Activated CD8-positive, alpha-beta T cell treated with anti-CD3 and anti-CD28 coated beads for 36 hours (primary cell): ENCODE measurements at regions not wholly inside any gene's neighbourhood (a gene's known extent, or its start where the extent isn't known, plus 50 kb on each side); places are given as distances from the start of the nearest gene placed in this dataset.

Source experiments
- ATAC-seq: fragments of 200-7000 bp; cut with Tn5 transposase; one replicate; pipeline ENCODE4 v1.10.0; 2021; ENCODE audit warnings: mild to moderate bottlenecking, moderate library complexity
- CTCF ChIA-PET: fragments of 350-600 bp; sonication (Branson Sonifier 250); formaldehyde crosslinking; loops from one replicate; lab custom pipeline; 2021; ENCODE audit warnings: antibody characterized with exemption; lab: Charles Lee
- POLR2A ChIA-PET: fragments of 350-600 bp; sonication (Branson Sonifier 250); formaldehyde crosslinking; loops from one replicate; lab custom pipeline; 2021; ENCODE audit warnings: antibody characterized with exemption; lab: Charles Lee
- DNase-seq: peaks from one replicate; pipeline ENCODE4 v3.0.0-alpha.2; 2020
- H3K27ac Mint-ChIP-seq: one replicate; pipeline ENCODE4 v1.8.0; 2021; ENCODE audit warnings: mild to moderate bottlenecking, mixed read lengths
- H3K27me3 Mint-ChIP-seq: one replicate; pipeline ENCODE4 v1.8.0; 2021; ENCODE audit warnings: mixed read lengths
- H3K36me3 Mint-ChIP-seq: one replicate; pipeline ENCODE4 v1.8.0; 2021; ENCODE audit warnings: low read depth, mixed read lengths
- H3K4me1 Mint-ChIP-seq: one replicate; pipeline ENCODE4 v1.8.0; 2021; ENCODE audit warnings: low read depth, mixed read lengths
- H3K4me3 Mint-ChIP-seq: one replicate; pipeline ENCODE4 v1.8.0; 2021; ENCODE audit warnings: mild to moderate bottlenecking, moderate library complexity, mixed read lengths
- H3K9me3 Mint-ChIP-seq: one replicate; pipeline ENCODE4 v1.8.0; 2021; ENCODE audit warnings: mixed read lengths
- intact Hi-C: fragments of 100-400 bp; cut with micrococcal nuclease; formaldehyde crosslinking; loops from one replicate; pipeline ENCODE4 v1.10.0; 2022
- TF ChIP-seq, protein P1 (sequence below): fragments of 200-600 bp; IDR thresholded peaks from one replicate; pipeline ENCODE4 v1.8.0; 2022; ENCODE audit warnings: antibody characterized with exemption, mild to moderate bottlenecking

GRCh38 chr9:7983490-7983889, 183.9 kb upstream of the DMAC1 start:
- DNase-seq (no peak), ATAC-seq (no peak)
- Mint-ChIP-seq H3K4me1 (peaks cover 38% of the 10 kb centered on the region), H3K4me3 (no peak overlapping the region), H3K27ac (peak overlapping the region; percentile 38), H3K36me3 (no peaks in the 10 kb centered on the region), H3K27me3 (no peaks in the 10 kb centered on the region), H3K9me3 (no peaks in the 10 kb centered on the region)
- POLR2A ChIA-PET = interaction anchor here (0.7 kb wide), 1 partner anchor 440 kb away, joined by 3 read pairs; no protein-coding TSS in a partner anchor
- intact Hi-C loops = no loop called here
- TF ChIP-seq, protein P1, sequence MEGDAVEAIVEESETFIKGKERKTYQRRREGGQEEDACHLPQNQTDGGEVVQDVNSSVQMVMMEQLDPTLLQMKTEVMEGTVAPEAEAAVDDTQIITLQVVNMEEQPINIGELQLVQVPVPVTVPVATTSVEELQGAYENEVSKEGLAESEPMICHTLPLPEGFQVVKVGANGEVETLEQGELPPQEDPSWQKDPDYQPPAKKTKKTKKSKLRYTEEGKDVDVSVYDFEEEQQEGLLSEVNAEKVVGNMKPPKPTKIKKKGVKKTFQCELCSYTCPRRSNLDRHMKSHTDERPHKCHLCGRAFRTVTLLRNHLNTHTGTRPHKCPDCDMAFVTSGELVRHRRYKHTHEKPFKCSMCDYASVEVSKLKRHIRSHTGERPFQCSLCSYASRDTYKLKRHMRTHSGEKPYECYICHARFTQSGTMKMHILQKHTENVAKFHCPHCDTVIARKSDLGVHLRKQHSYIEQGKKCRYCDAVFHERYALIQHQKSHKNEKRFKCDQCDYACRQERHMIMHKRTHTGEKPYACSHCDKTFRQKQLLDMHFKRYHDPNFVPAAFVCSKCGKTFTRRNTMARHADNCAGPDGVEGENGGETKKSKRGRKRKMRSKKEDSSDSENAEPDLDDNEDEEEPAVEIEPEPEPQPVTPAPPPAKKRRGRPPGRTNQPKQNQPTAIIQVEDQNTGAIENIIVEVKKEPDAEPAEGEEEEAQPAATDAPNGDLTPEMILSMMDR = no peak
- CTCF ChIA-PET = no interaction called here

- no peaks in the 10 kb centered on the region for H3K36me3 Mint-ChIP-seq
- H3K9me3 Mint-ChIP-seq = no peaks in the 10 kb centered on the region
- ChIA-PET POLR2A (interaction anchor here (0.7 kb wide), 1 partner anchor 9 kb away, joined by 3 read pairs; no protein-coding TSS in a partner anchor), CTCF (no interaction called here)
- TF ChIP-seq, protein P1 = no peak
- intact Hi-C loops = no loop called here
- no peak overlapping the region for H3K4me3 Mint-ChIP-seq
- H3K27ac Mint-ChIP-seq = peak overlapping the region; percentile 81
- no peaks in the 10 kb centered on the region for H3K27me3 Mint-ChIP-seq
- no peak for DNase-seq
- H3K4me1 Mint-ChIP-seq = peaks cover 42% of the 10 kb centered on the region
- ATAC-seq = peak; percentile 17
Measured at GRCh38 chr9:7982907-7983306, 183.3 kb upstream of the DMAC1 start.

GRCh38 chr9:7980691-7981289, 181.2 kb upstream of the DMAC1 start:
- Mint-ChIP-seq H3K9me3 (no peaks in the 10 kb centered on the region), H3K36me3 (peaks cover 2% of the 10 kb centered on the region), H3K27ac (peak overlapping the region; percentile 71), H3K27me3 (no peaks in the 10 kb centered on the region), H3K4me3 (no peak overlapping the region), H3K4me1 (peaks cover 61% of the 10 kb centered on the region)
- intact Hi-C loops = no loop called here
- TF ChIP-seq, protein P1 = no peak
- ChIA-PET POLR2A (interaction anchor here (0.9 kb wide), 1 partner anchor 111 kb away, joined by 3 read pairs; no protein-coding TSS in a partner anchor), CTCF (no interaction called here)
- DNase-seq (peak; percentile 47), ATAC-seq (peak; percentile 14)

DNA sequence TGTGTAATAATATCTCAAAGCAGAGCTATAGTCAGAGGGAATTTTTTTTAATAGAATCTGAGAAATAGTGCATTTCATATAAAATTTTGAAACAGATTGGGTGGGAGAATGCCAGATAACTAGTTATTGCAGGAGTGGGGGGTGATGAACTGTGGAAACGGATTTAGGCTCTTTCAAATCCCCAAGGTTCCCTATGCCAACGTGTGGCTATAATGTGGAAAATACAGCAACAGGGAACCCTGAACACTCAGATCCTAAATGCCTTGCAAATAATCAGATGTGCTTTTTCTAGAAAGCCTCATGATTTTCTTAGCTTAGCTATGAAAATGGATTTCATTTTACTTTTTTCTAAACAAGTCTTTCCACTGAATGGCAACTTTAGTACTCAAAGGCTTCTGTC, 180.5 kb upstream of the DMAC1 start:
- TF ChIP-seq, protein P1 = no peak
- DNase-seq = no peak
- CTCF ChIA-PET = interaction anchor here (0.9 kb wide), 1 partner anchor 9 kb away, joined by 3 read pairs; no protein-coding TSS in a partner anchor
- intact Hi-C loops = no loop called here
- Mint-ChIP-seq H3K27me3 (no peaks in the 10 kb centered on the region), H3K4me1 (peaks cover 67% of the 10 kb centered on the region), H3K36me3 (peaks cover 2% of the 10 kb centered on the region), H3K9me3 (no peaks in the 10 kb centered on the region), H3K4me3 (no peak overlapping the region), H3K27ac (peak overlapping the region; percentile 20)
- POLR2A ChIA-PET = interaction anchor here (0.9 kb wide), 1 partner anchor 112 kb away, joined by 3 read pairs; no protein-coding TSS in a partner anchor
- no peak for ATAC-seq

GRCh38 chr9:7979611-7980010, 180.0 kb upstream of the DMAC1 start:
- Mint-ChIP-seq H3K27me3 (no peaks in the 10 kb centered on the region), H3K4me1 (peaks cover 71% of the 10 kb centered on the region), H3K36me3 (peaks cover 5% of the 10 kb centered on the region), H3K27ac (peak overlapping the region; percentile 20), H3K4me3 (no peak overlapping the region), H3K9me3 (peaks cover 3% of the 10 kb centered on the region)
- ATAC-seq = no peak
- intact Hi-C loops = loop anchor here (5.0 to 10.0 kb wide), 3 partner anchors 42 to 182 kb away; partner anchors contain the start of gene DMAC1
- TF ChIP-seq, protein P1 = no peak
- CTCF ChIA-PET = interaction anchor here (0.9 kb wide), 1 partner anchor 10 kb away, joined by 3 read pairs; no protein-coding TSS in a partner anchor
- POLR2A ChIA-PET = interaction anchor here (0.9 kb wide), 1 partner anchor 113 kb away, joined by 3 read pairs; no protein-coding TSS in a partner anchor
- no peak for DNase-seq
